ENCODE measurements at regions not wholly inside any gene's neighbourhood (a gene's known extent, or its start where the extent isn't known, plus 50 kb on each side); places are given as distances from the start of the nearest gene placed in this dataset.

DNA sequence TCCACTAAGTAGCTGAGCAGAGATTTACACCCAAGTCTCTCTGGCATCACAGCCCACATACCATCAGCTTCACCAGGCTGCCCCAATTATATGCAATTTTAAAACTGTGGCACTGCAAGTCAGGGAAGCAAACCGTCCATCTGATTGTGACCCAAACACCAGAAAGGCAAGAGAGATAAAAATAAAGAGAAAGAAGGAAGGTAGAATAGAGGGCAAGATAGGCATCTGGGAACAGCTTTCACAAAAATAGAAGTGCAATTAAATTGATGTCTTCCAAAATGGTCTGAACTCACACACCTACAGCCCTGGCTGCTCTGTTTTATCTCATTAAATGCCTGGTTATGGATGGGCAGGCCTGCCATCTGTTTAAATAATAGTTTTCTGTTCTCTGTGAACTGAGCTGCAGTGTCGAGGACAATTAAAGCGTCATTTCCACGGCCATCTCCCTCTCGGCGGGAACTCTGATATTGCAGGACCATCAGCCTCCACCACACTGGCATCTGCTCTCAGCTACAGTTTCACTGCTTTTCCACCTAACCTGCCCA, 509.1 kb downstream of the INHBA start (continued):
- TF ChIP-seq SP2 (IDR thresholded peaks at IDR 0.05; ENCODE audit: low read length) (no peak), SUZ12 (IDR thresholded peaks at IDR 0.05; ENCODE audit: low read length) (no peak), KDM4A (IDR thresholded peaks at IDR 0.05; ENCODE audit: low read depth, low read length, severe bottlenecking) (no peak), HDAC6 (IDR thresholded peaks at IDR 0.05; ENCODE audit: low read depth, low read length) (no peak), TAF1 (IDR thresholded peaks at IDR 0.05; ENCODE audit: low read depth, low read length) (no peak), CREB1 (IDR thresholded peaks at IDR 0.05) (no peak), EP300 (IDR thresholded peaks at IDR 0.05; ENCODE audit: borderline replicate concordance in 1 of 2, low read depth in 2 of 2, low read length in 2 of 2) (no peak)
- TF ChIP-seq, protein P1, sequence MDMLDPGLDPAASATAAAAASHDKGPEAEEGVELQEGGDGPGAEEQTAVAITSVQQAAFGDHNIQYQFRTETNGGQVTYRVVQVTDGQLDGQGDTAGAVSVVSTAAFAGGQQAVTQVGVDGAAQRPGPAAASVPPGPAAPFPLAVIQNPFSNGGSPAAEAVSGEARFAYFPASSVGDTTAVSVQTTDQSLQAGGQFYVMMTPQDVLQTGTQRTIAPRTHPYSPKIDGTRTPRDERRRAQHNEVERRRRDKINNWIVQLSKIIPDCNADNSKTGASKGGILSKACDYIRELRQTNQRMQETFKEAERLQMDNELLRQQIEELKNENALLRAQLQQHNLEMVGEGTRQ (IDR thresholded peaks at IDR 0.05; ENCODE audit: low read length): no peak
